GM18868 (cell line): ENCODE measurements at regions not wholly inside any gene's neighbourhood (a gene's known extent, or its start where the extent isn't known, plus 50 kb on each side); places are given as distances from the start of the nearest gene placed in this dataset.

Experiments used
- ATAC-seq: cut with Tn5 transposase; IDR thresholded peaks from one replicate; pipeline ENCODE4 v1.9.1; 2021; ENCODE audit warnings: mild to moderate bottlenecking, moderate library complexity; ENCODE audit not compliant: unreplicated experiment

- no peak for ATAC-seq
Observed at GRCh38 chr1:95415146-95415545, 181.1 kb downstream of the RWDD3 start.

- no peak for ATAC-seq
Observed at GRCh38 chr1:95426772-95427171, 192.8 kb downstream of the RWDD3 start.

DNA sequence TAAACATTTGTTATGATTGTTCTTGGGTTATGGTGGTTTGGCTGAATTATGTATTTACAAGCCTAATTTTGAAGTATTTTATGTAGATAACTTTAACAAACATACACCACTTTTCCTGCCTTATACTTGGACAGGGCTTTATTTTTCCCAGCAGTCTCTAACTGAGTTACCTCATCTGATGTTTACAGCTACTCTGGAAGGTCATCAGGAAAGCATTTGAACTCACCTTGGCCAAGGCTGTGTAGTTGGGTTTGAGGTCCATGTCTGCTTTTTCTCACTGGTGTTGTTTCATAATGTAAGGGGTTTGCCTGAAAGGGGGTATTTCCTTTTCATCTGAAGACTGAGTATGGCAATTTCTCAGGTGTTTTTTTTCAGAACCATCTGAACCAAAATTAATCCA, 193.5 kb downstream of the RWDD3 start:
- ATAC-seq = no peak

DNA sequence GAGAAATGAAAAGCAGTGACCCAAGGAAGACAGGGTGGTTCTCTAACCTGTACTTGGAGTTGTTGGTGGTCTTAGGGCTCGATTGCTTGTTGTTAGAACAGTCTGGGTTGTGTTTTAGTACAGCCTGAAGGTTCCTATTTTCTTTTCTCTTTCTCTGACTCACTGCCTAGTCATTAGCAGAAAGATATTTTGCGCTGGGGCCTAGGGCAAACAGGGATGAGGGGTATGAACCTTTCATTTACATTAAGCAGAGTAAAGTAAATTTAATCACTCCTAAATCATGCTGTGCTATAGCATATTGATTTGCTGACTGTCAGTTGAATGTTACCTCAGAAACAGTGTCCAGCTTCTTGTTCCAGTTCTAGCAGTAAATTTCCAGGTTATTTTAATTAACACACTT, 197.2 kb downstream of the RWDD3 start:
- no peak for ATAC-seq

- ATAC-seq = no peak
Observed at GRCh38 chr1:95435611-95436010, 201.6 kb downstream of the RWDD3 start.

DNA sequence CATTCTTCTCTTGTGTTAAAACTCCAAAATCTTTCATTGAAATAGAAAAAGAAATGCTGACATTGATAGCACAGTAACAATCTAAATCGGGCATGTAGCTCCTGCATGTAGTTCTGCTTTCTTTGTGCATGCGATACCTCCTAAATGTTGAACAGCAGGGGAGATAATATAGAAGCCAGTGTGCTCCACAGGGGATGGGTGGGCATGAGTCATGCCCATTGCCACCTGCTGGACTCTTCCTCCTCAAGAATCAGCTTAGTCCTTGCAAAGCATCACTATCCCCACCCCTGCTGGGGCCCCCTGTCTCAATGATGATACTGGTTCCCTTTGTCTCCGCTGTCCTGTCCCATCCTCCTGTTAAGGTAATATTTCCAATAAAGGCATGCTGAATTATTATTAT, 203.0 kb downstream of the RWDD3 start:
- ATAC-seq = no peak

GRCh38 chr1:95437781-95438180, 203.8 kb downstream of the RWDD3 start:
- ATAC-seq = no peak

DNA sequence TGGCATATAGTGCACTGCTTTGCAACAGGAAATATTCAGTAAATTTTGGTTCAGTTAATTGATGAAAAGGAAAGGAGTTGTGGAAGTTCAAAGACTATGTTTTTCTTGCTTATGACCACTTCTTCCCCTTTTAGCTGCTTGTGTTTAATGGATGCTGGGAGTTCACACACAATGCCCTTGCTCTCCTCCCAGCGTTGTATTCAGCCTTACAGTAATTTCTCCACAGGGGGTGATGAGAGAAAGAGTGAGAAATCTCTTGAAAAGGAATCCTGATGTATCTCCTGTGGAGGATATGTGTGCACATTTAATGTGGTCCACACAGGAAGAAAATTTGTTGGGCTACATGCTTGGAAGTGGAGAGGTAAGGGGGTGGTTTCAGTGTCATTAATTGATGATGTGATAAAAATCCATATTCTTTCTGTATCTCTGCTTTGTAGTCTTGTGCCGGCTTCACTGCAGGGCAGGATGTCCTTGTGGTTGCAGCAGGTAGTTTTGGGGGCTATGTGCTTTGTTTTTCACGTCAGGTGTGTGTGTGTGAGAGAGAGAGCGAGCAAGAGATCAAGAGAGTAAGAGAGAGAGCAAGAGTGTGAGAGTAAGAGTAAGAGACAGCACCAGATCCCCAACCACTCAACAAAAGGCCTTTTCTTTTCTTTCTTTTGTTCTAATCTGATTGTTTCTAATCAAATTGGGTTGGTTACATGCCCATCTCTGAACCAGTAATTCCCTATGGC, 204.4 kb downstream of the RWDD3 start:
- ATAC-seq = no peak

DNA sequence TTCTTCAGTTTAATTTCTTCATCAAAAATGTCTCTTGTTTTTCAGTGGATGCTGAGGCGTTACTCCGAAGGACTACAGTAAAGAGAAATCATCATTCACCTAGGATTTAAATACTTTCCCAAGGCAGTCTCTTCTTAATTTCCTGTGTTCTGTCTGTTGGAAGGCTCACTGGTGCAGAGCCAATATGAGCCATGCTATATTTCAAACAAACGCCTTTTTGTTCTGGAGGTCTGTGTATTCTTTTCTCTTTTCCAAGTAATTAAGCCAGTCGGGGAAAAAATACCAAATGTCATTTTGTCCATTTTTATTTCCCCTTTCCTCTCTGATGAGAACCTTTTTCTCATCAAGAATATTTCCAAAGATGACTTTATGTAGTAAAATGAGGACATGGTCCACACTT, 206.5 kb downstream of the RWDD3 start:
- ATAC-seq = no peak

DNA sequence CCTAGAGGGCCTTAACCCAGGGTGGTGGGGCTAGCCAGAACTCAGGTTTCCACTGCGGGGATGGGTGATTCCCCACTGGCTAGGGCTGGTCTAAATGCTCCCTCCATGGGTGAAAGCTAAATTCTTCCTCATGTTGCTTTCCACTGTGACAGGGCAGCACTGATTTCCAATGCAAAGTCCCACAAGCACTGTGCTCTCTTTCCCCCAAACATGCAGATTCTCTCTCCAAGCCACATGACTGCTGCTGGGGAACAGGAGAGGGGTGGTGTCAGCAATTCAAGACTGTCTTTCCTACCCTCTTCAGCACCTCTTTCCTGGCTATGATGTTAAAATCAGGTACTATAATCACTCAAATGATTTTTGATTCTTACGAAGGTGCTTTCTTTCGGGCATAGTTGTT, 215.5 kb downstream of the RWDD3 start:
- no peak for ATAC-seq

DNA sequence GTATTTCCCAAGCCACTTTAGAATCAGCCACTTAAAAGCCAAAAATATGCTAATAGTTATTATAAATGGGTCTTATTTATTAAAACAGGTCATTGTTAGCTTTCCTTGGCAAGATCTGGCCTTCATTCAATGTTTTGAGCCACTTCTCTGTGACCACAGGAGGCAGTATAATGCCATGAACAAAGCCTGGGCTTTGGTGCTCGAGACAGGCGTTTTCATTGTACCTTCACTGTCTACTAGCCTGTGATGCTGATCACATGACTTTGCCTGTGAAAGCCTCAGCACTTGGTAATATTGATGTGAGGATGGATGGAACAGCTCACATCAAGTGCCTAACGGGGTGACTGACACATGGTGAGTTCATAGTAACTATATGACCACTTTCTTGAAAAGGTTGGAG, 217.0 kb downstream of the RWDD3 start:
- ATAC-seq = no peak

- ATAC-seq = no peak
Observed at GRCh38 chr1:95451904-95452303, 217.9 kb downstream of the RWDD3 start.

DNA sequence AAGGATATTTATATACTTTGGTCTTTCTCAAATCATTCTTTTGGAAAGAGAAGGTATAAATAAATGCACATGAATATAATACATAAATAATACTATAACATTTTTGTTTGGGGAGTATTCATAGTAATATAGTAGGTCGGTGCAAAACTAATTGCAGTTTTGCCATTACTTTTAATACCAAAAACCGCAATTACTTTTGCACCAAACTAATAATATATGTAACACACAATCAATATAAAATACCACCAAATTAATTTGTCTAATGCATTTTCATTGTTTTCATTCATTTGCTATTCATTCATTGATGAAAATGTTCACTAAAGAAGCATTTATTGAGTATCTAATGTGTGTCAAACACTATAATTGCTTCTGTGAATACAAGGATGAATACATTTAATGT, 219.0 kb downstream of the RWDD3 start:
- no peak for ATAC-seq

GRCh38 chr1:95467036-95467435, 233.0 kb downstream of the RWDD3 start:
- ATAC-seq = no peak

- no peak for ATAC-seq
Observed at GRCh38 chr1:95475686-95476457, 241.9 kb downstream of the RWDD3 start.

DNA sequence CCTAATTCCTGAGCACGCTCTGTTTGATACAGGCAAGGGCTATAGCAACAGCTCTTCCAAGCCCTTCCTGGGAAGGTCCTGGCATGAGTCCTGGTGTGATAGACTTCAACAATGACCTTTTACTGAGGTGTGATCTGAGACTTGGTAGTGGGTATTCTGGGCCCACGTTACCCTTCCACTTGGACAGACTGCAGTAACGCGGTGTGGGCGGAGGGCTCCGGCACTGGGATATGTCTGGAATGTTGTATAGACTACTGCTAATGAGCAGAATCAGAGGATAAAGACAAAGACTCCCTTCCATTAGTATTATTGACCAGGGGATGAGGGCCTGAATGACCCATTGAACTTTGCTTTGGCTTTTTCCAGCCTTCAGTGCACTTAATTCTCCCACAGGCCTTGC, 262.3 kb downstream of the RWDD3 start:
- ATAC-seq = no peak

DNA sequence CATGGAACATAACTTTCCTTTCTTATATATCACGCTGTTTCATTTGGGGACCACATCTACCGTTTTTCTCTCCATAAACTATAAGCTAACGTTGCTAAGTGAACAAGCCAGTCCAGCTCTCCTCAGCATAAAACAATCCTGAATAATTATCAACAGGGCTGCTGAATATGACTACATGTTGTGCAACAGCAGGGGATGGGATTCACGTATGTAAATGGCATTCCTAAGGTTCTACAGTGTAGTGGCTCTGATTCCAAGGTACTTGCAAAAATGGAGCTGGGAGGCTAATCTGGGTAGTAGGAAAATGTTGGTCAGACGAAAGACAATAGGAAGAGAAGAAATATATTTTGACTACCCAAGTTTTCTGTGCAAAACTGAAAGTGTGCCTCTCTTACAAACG, 262.8 kb downstream of the RWDD3 start:
- no peak for ATAC-seq

- no peak for ATAC-seq
Observed at GRCh38 chr1:95497566-95497965, 263.6 kb downstream of the RWDD3 start.

DNA sequence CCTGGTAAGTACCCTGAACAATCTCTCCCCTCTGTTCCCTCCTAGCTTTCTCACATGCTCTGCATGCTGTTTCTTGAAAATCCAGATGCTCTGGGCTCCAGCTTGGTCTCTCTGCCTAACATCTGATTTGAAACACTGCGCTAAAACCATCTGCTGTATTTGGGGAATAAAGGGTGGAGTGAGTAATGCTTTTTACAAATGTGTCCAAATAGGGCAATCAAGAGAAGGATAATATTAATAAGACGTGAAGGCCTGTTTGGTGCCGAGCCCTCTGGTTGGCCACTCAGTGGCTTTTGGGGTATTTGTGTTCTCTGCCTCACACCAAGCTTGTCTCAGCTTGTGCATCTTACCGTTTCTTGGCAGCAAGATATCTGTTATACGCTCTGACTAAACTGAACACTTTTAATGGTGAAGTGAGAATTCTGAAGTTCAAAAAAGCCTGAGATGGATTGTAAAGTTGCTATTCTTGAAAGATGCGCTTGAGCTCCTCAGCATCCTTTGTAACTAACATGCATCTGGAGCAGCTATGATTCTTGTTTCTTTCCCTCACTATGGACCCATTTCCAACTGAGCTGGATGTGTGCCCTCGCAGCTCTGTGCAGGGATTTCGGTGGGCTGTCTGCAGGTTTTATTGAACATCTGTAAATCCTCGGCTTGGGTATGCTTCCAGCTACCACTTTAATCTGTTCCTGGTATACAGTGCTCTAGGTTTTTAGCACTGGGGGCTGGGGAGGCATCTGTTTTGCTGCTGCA, 269.4 kb downstream of the RWDD3 start:
- no peak for ATAC-seq

- ATAC-seq = no peak
Observed at GRCh38 chr1:95504321-95504720, 270.3 kb downstream of the RWDD3 start.

GRCh38 chr1:95506736-95507414, 272.9 kb downstream of the RWDD3 start:
- no peak for ATAC-seq
